ENCODE measurements at regions not wholly inside any gene's neighbourhood (a gene's known extent, or its start where the extent isn't known, plus 50 kb on each side); places are given as distances from the start of the nearest gene placed in this dataset.
"Not testable (repeated sequence)": the region's sequence is repeated elsewhere in the genome, so short reads cannot be mapped to it uniquely, and the experiment has no call there.

- no peak for DNase-seq (ENCODE audit: low read depth in 1 of 2, low spot score in 1 of 2)
- no peaks in the 10 kb centered on the region for H3K9me3 ChIP-seq (ENCODE audit: low read depth)
- peaks cover 5% of the 10 kb centered on the region for H3K4me1 ChIP-seq (ENCODE audit: low read depth)
- no peak overlapping the region for H3K27ac ChIP-seq
- TF ChIP-seq CTCF (IDR thresholded peaks at IDR 0.05; ENCODE audit: low read depth, low read length): no peak
- H3K36me3 ChIP-seq: no peaks in the 10 kb centered on the region
- H3K27me3 ChIP-seq: no peaks in the 10 kb centered on the region
- no peak overlapping the region for H3K4me3 ChIP-seq
These were observed 243.5 kb downstream of the MAT2B start for GRCh38 chr5:163748934-163749333.

- not testable (repeated sequence) for H3K27ac ChIP-seq; H3K4me1 ChIP-seq (ENCODE audit: low read depth); DNase-seq (ENCODE audit: low read depth in 1 of 2, low spot score in 1 of 2); H3K27me3 ChIP-seq; H3K36me3 ChIP-seq; H3K4me3 ChIP-seq; H3K9me3 ChIP-seq (ENCODE audit: low read depth)
These were observed 245.0 kb downstream of the MAT2B start for GRCh38 chr5:163750415-163750814.

GRCh38 chr5:163755505-163755904, 250.1 kb downstream of the MAT2B start:
- DNase-seq (ENCODE audit: low read depth in 1 of 2, low spot score in 1 of 2): no peak
- H3K4me3 ChIP-seq: no peak overlapping the region
- no peaks in the 10 kb centered on the region for H3K27me3 ChIP-seq
- H3K4me1 ChIP-seq (ENCODE audit: low read depth): peaks cover 13% of the 10 kb centered on the region
- no peak overlapping the region for H3K27ac ChIP-seq
- H3K36me3 ChIP-seq: no peaks in the 10 kb centered on the region
- H3K9me3 ChIP-seq (ENCODE audit: low read depth): no peaks in the 10 kb centered on the region
- TF ChIP-seq CTCF (IDR thresholded peaks at IDR 0.05; ENCODE audit: low read depth, low read length): no peak

GRCh38 chr5:163756170-163756569, 250.8 kb downstream of the MAT2B start:
- Histone ChIP-seq H3K4me1 (ENCODE audit: low read depth) (peaks cover 14% of the 10 kb centered on the region), H3K4me3 (no peak overlapping the region), H3K27ac (no peak overlapping the region), H3K36me3 (no peaks in the 10 kb centered on the region), H3K27me3 (no peaks in the 10 kb centered on the region), H3K9me3 (ENCODE audit: low read depth) (no peaks in the 10 kb centered on the region)
- no peak for TF ChIP-seq CTCF (IDR thresholded peaks at IDR 0.05; ENCODE audit: low read depth, low read length)
- no peak for DNase-seq (ENCODE audit: low read depth in 1 of 2, low spot score in 1 of 2)

- Histone ChIP-seq H3K4me3 (no peak overlapping the region), H3K36me3 (no peaks in the 10 kb centered on the region), H3K27me3 (no peaks in the 10 kb centered on the region), H3K4me1 (ENCODE audit: low read depth) (peaks cover 14% of the 10 kb centered on the region), H3K27ac (no peak overlapping the region), H3K9me3 (ENCODE audit: low read depth) (no peaks in the 10 kb centered on the region)
- TF ChIP-seq CTCF (IDR thresholded peaks at IDR 0.05; ENCODE audit: low read depth, low read length): no peak
- DNase-seq (ENCODE audit: low read depth in 1 of 2, low spot score in 1 of 2): peak in 1 of 2 donors; percentile 50
These were observed 251.9 kb downstream of the MAT2B start for GRCh38 chr5:163757344-163757743.

- Histone ChIP-seq H3K9me3 (ENCODE audit: low read depth) (no peaks in the 10 kb centered on the region), H3K36me3 (no peaks in the 10 kb centered on the region), H3K27me3 (no peaks in the 10 kb centered on the region), H3K4me1 (ENCODE audit: low read depth) (peaks cover 14% of the 10 kb centered on the region), H3K4me3 (no peak overlapping the region), H3K27ac (no peak overlapping the region)
- no peak for DNase-seq (ENCODE audit: low read depth in 1 of 2, low spot score in 1 of 2)
- TF ChIP-seq CTCF (IDR thresholded peaks at IDR 0.05; ENCODE audit: low read depth, low read length): no peak
These were observed 252.9 kb downstream of the MAT2B start for GRCh38 chr5:163758283-163758711.

Data from cardiac muscle cell (in vitro differentiated cells and primary cell).